ENCODE measurements at regions not wholly inside any gene's neighbourhood (a gene's known extent, or its start where the extent isn't known, plus 50 kb on each side); places are given as distances from the start of the nearest gene placed in this dataset.

DNA sequence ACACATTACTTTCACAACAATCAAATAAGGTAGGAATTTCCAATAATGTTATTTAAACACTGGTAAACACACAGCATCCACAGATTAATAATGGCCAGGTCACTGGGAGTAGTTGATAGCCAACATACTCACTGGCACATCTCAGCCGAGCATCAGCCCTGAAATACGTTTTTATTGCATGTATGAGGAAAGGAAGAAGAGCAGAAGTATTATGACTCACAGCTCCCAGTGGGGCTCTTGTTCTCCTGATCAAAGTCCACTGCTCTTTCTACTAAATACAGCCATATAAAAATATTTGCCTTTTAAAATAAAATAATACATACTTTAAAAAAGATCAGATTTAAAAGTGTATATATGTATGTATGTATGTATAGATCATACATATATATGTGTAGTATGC lies 999.6 kb downstream of the SUCLG1 start:
- no peaks in the 10 kb centered on the region for H3K27me3 ChIP-seq (ENCODE audit: control insufficient read depth, low read length)
- H3K4me2 ChIP-seq (ENCODE audit: low read length): no peak overlapping the region
- no peak overlapping the region for H3K4me3 ChIP-seq (ENCODE audit: low read length)
- H3K9me2 ChIP-seq (replicated peaks; ENCODE audit: control insufficient read depth, low read length): no peaks in the 10 kb centered on the region
- TF ChIP-seq EZH2phosphoT487 (IDR thresholded peaks at IDR 0.05; ENCODE audit: borderline replicate concordance, low read length) (no peak), CTCF (IDR thresholded peaks at IDR 0.05; ENCODE audit: low read depth, low read length, poor library complexity, severe bottlenecking) (no peak)
- no peaks in the 10 kb centered on the region for H4K20me1 ChIP-seq (ENCODE audit: control insufficient read depth, insufficient read depth, low read depth, low read length)
- H3F3A ChIP-seq (ENCODE audit: control insufficient read depth, insufficient read depth): no peaks in the 10 kb centered on the region
- no peaks in the 10 kb centered on the region for H3K9me3 ChIP-seq (ENCODE audit: control insufficient read depth, insufficient read depth, low read length)
- H3K79me2 ChIP-seq (ENCODE audit: control insufficient read depth, low read length): no peaks in the 10 kb centered on the region
- H3K27ac ChIP-seq (ENCODE audit: low read depth, low read length): no peak overlapping the region
- no peaks in the 10 kb centered on the region for H3K36me3 ChIP-seq (ENCODE audit: control insufficient read depth, low read length)
- H3K4me1 ChIP-seq (ENCODE audit: control insufficient read depth, low read length): no peaks in the 10 kb centered on the region

DNA sequence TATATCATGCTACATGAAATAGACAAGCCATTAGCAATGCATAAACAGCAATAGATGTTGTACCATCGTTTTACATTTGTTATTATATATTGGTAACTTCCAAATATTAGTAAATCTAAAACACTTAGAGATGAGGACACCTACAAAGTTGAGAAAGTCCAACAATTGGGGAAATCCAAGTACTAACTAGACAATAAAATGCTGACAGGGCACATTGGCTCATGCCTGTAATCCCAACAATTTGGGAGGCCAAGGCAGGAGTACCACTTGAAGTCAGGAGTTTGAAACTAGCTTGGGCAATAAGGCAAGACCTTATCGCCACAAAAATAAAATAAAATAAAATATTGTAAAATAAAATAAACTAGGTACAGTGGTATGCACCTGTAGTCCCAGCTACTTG lies 1023.1 kb downstream of the SUCLG1 start:
- Histone ChIP-seq H3K36me3 (ENCODE audit: control insufficient read depth, low read length) (no peaks in the 10 kb centered on the region), H3K9me2 (replicated peaks; ENCODE audit: control insufficient read depth, low read length) (no peaks in the 10 kb centered on the region), H3K4me1 (ENCODE audit: control insufficient read depth, low read length) (no peaks in the 10 kb centered on the region), H3K27ac (ENCODE audit: low read depth, low read length) (no peak overlapping the region), H3K9me3 (ENCODE audit: control insufficient read depth, insufficient read depth, low read length) (no peaks in the 10 kb centered on the region), H3F3A (ENCODE audit: control insufficient read depth, insufficient read depth) (no peaks in the 10 kb centered on the region), H3K27me3 (ENCODE audit: control insufficient read depth, low read length) (no peaks in the 10 kb centered on the region), H3K4me2 (ENCODE audit: low read length) (no peak overlapping the region), H3K79me2 (ENCODE audit: control insufficient read depth, low read length) (no peaks in the 10 kb centered on the region), H3K4me3 (ENCODE audit: low read length) (no peak overlapping the region), H4K20me1 (ENCODE audit: control insufficient read depth, insufficient read depth, low read depth, low read length) (no peaks in the 10 kb centered on the region)
- TF ChIP-seq CTCF (IDR thresholded peaks at IDR 0.05; ENCODE audit: low read depth, low read length, poor library complexity, severe bottlenecking): no peak
- TF ChIP-seq EZH2phosphoT487 (IDR thresholded peaks at IDR 0.05; ENCODE audit: borderline replicate concordance, low read length): no peak

DNA sequence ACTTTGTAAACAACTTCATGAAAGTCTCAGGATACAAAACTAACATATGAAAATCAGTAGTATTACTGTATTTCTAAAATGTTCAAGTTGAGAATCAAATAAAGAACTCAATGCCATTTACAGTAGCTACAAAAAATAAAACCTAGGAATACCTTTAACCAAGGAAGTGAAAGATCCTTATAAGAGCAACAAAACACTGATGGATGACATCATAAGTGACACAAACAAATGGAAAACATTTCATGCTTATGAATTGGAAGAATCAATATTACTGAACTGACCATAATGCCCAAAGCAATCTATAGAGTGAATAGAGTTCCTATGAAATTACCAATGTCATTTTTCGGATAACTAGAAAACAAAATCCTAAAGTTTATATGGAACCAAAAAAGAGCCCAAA lies 1038.1 kb downstream of the SUCLG1 start:
- peaks cover 15% of the 10 kb centered on the region; the same call in 1 of the 2 replicates for H3K9me3 ChIP-seq (ENCODE audit: control insufficient read depth, insufficient read depth, low read length)
- H3K9me2 ChIP-seq (replicated peaks; ENCODE audit: control insufficient read depth, low read length): no peaks in the 10 kb centered on the region
- no peak overlapping the region for H3K4me3 ChIP-seq (ENCODE audit: low read length)
- H3K4me1 ChIP-seq (ENCODE audit: control insufficient read depth, low read length): no peaks in the 10 kb centered on the region
- no peaks in the 10 kb centered on the region for H3F3A ChIP-seq (ENCODE audit: control insufficient read depth, insufficient read depth)
- no peaks in the 10 kb centered on the region for H3K79me2 ChIP-seq (ENCODE audit: control insufficient read depth, low read length)
- no peaks in the 10 kb centered on the region for H3K27me3 ChIP-seq (ENCODE audit: control insufficient read depth, low read length)
- H3K4me2 ChIP-seq (ENCODE audit: low read length): no peak overlapping the region
- no peaks in the 10 kb centered on the region for H4K20me1 ChIP-seq (ENCODE audit: control insufficient read depth, insufficient read depth, low read depth, low read length)
- no peak overlapping the region for H3K27ac ChIP-seq (ENCODE audit: low read depth, low read length)
- TF ChIP-seq CTCF (IDR thresholded peaks at IDR 0.05; ENCODE audit: low read depth, low read length, poor library complexity, severe bottlenecking) (no peak), EZH2phosphoT487 (IDR thresholded peaks at IDR 0.05; ENCODE audit: borderline replicate concordance, low read length) (no peak)
- no peaks in the 10 kb centered on the region for H3K36me3 ChIP-seq (ENCODE audit: control insufficient read depth, low read length)

Data from DOHH2 (cell line).